Caco-2 (cell line): ENCODE measurements at regions not wholly inside any gene's neighbourhood (a gene's known extent, or its start where the extent isn't known, plus 50 kb on each side); places are given as distances from the start of the nearest gene placed in this dataset.

ENCODE experiments used
- BruUV-seq: library from RNA; stranded (reverse); fragments of 400-500 nt; replicated peaks from 2 replicates; lab custom pipeline; 2021; lab: Mats Ljungman, UMichigan
- CTCF ChIA-PET: fragments of 300-600 bp; sonication (Branson Sonifier 250); formaldehyde crosslinking; loops from one replicate; lab custom pipeline; 2022; ENCODE audit warnings: antibody characterized with exemption; lab: Charles Lee
- POLR2A ChIA-PET: fragments of 300-600 bp; sonication (Branson Sonifier 250); formaldehyde crosslinking; loops from one replicate; lab custom pipeline; 2022; ENCODE audit warnings: antibody characterized with exemption; lab: Charles Lee
- DNase-seq, 2 experiments: peaks; one replicate each; pipeline versions ENCODE4 v3.0.0 to v3.0.0-alpha.2; 2020 to 2022
- H3K27me3 ChIP-seq: replicated peaks from 2 replicates; pipeline ENCODE4 v1.6.0; 2011; ENCODE audit warnings: low read length; ENCODE audit not compliant: control insufficient read depth, insufficient read depth
- H3K36me3 ChIP-seq: 2 replicates; pipeline ENCODE4 v1.5.1; 2011; ENCODE audit warnings: low read length; ENCODE audit not compliant: control insufficient read depth, insufficient read depth
- H3K4me1 ChIP-seq: fragments of 250-450 bp; sonication (Bioruptor Pico); 2 replicates; pipeline ENCODE4 v1.5.1; 2020; ENCODE audit warnings: mild to moderate bottlenecking
- H3K4me3 ChIP-seq: 2 replicates; pipeline ENCODE4 v1.5.1; 2011; ENCODE audit warnings: low read depth, mild to moderate bottlenecking, control low read depth, low read length
- H3K9me3 ChIP-seq: fragments of 250-450 bp; sonication (Bioruptor Pico); 2 replicates; pipeline ENCODE4 v1.5.1; 2020; ENCODE audit warnings: mild to moderate bottlenecking, moderate library complexity
- H3K27ac Mint-ChIP-seq: one replicate; pipeline ENCODE4 v1.8.0; 2022; ENCODE audit warnings: mixed read lengths; ENCODE audit not compliant: unreplicated experiment
- H3K27me3 Mint-ChIP-seq: one replicate; pipeline ENCODE4 v1.8.0; 2022; ENCODE audit warnings: mixed read lengths; ENCODE audit not compliant: insufficient read depth, unreplicated experiment
- H3K36me3 Mint-ChIP-seq: one replicate; pipeline ENCODE4 v1.8.0; 2022; ENCODE audit warnings: mild to moderate bottlenecking, mixed read lengths; ENCODE audit not compliant: insufficient read depth, unreplicated experiment
- H3K4me1 Mint-ChIP-seq: one replicate; pipeline ENCODE4 v1.8.0; 2022; ENCODE audit warnings: low read depth, mixed read lengths; ENCODE audit not compliant: unreplicated experiment
- H3K4me3 Mint-ChIP-seq: one replicate; pipeline ENCODE4 v1.8.0; 2022; ENCODE audit warnings: mild to moderate bottlenecking, moderate library complexity, mixed read lengths; ENCODE audit not compliant: unreplicated experiment
- H3K9me3 Mint-ChIP-seq: one replicate; pipeline ENCODE4 v1.8.0; 2022; ENCODE audit warnings: mixed read lengths; ENCODE audit not compliant: unreplicated experiment
- CTCF ChIP-seq, 2 experiments: fragments of 200-600 bp in 1 of 2; IDR thresholded peaks; 1 replicate in 1 of 2; 2 replicates in 1 of 2; pipeline versions ENCODE4 v1.5.1 to v1.8.0; 2011 to 2022; ENCODE audit warnings: antibody characterized with exemption in 1 of 2, control low read depth in 1 of 2, inconsistent platforms in 1 of 2, low read depth in 1 of 2, low read length in 1 of 2, mild to moderate bottlenecking in 1 of 2, moderate library complexity in 1 of 2; ENCODE audit not compliant: insufficient read depth in 1 of 2, severe bottlenecking in 1 of 2, unreplicated experiment in 1 of 2
- intact Hi-C: fragments of 100-400 bp; cut with micrococcal nuclease; formaldehyde crosslinking; loops from one replicate; pipeline ENCODE4 v1.10.0; 2022; ENCODE audit not compliant: unreplicated experiment

- Histone ChIP-seq H3K4me1 (no peaks in the 10 kb centered on the region), H3K9me3 (no peaks in the 10 kb centered on the region), H3K4me3 (no peak overlapping the region), H3K27me3 (no peaks in the 10 kb centered on the region), H3K36me3 (no peaks in the 10 kb centered on the region)
- CTCF ChIA-PET, result no interaction called here
- Mint-ChIP-seq H3K9me3 (no peaks in the 10 kb centered on the region), H3K36me3 (no peaks in the 10 kb centered on the region), H3K4me1 (no peaks in the 10 kb centered on the region), H3K4me3 (no peak overlapping the region), H3K27me3 (no peaks in the 10 kb centered on the region), H3K27ac (no peak overlapping the region)
- POLR2A ChIA-PET, result no interaction called here
- no peak for TF ChIP-seq CTCF (IDR thresholded peaks at IDR 0.05; ENCODE audit: insufficient read depth in 1 of 2, low read depth in 1 of 2, low read length in 1 of 2, severe bottlenecking in 1 of 2, unreplicated experiment in 1 of 2)
- BruUV-seq, result no TSS peak
- intact Hi-C loops, result no loop called here
- DNase-seq, result no peak
These were observed 108.9 kb upstream of the STARD13 start for GRCh38 chr13:33394294-33394932.

GRCh38 chr13:33401238-33401637 lies 115.7 kb upstream of the STARD13 start:
- no peaks in the 10 kb centered on the region for H3K36me3 ChIP-seq
- POLR2A ChIA-PET, result no interaction called here
- no peak overlapping the region for H3K4me3 ChIP-seq
- H3K27me3 Mint-ChIP-seq, result no peaks in the 10 kb centered on the region
- BruUV-seq, result no TSS peak
- H3K4me1 ChIP-seq, result no peaks in the 10 kb centered on the region
- intact Hi-C loops, result no loop called here
- H3K27ac Mint-ChIP-seq, result no peak overlapping the region
- no peaks in the 10 kb centered on the region for H3K4me1 Mint-ChIP-seq
- no peak for TF ChIP-seq CTCF (IDR thresholded peaks at IDR 0.05; ENCODE audit: insufficient read depth in 1 of 2, low read depth in 1 of 2, low read length in 1 of 2, severe bottlenecking in 1 of 2, unreplicated experiment in 1 of 2)
- CTCF ChIA-PET, result no interaction called here
- H3K36me3 Mint-ChIP-seq, result no peaks in the 10 kb centered on the region
- no peaks in the 10 kb centered on the region for H3K9me3 Mint-ChIP-seq
- H3K9me3 ChIP-seq, result no peaks in the 10 kb centered on the region
- DNase-seq, result no peak
- H3K27me3 ChIP-seq, result no peaks in the 10 kb centered on the region
- no peak overlapping the region for H3K4me3 Mint-ChIP-seq

GRCh38 chr13:33402975-33403374 lies 117.4 kb upstream of the STARD13 start:
- H3K36me3 ChIP-seq, result no peaks in the 10 kb centered on the region
- intact Hi-C loops, result no loop called here

More at GRCh38 chr13:33402975-33403374, 117.4 kb upstream of the STARD13 start:
- Histone ChIP-seq H3K9me3 (no peaks in the 10 kb centered on the region), H3K4me1 (no peaks in the 10 kb centered on the region), H3K4me3 (no peak overlapping the region), H3K27me3 (no peaks in the 10 kb centered on the region)
- TF ChIP-seq CTCF (IDR thresholded peaks at IDR 0.05; ENCODE audit: insufficient read depth in 1 of 2, low read depth in 1 of 2, low read length in 1 of 2, severe bottlenecking in 1 of 2, unreplicated experiment in 1 of 2), result no peak
- Mint-ChIP-seq H3K36me3 (no peaks in the 10 kb centered on the region), H3K4me1 (no peaks in the 10 kb centered on the region), H3K27ac (no peak overlapping the region), H3K27me3 (no peaks in the 10 kb centered on the region), H3K4me3 (no peak overlapping the region), H3K9me3 (no peaks in the 10 kb centered on the region)
- ChIA-PET POLR2A (no interaction called here), CTCF (no interaction called here)
- no TSS peak for BruUV-seq
- no peak for DNase-seq
